GM12872 (cell line): ENCODE measurements at regions not wholly inside any gene's neighbourhood (a gene's known extent, or its start where the extent isn't known, plus 50 kb on each side); places are given as distances from the start of the nearest gene placed in this dataset.

Source experiments
- TF ChIP-seq, protein P1 (sequence below): IDR thresholded peaks from 3 replicates; pipeline ENCODE4 v1.5.1; 2011; ENCODE audit warnings: low read depth, mild to moderate bottlenecking, low read length, moderate library complexity; ENCODE audit not compliant: insufficient read depth

DNA sequence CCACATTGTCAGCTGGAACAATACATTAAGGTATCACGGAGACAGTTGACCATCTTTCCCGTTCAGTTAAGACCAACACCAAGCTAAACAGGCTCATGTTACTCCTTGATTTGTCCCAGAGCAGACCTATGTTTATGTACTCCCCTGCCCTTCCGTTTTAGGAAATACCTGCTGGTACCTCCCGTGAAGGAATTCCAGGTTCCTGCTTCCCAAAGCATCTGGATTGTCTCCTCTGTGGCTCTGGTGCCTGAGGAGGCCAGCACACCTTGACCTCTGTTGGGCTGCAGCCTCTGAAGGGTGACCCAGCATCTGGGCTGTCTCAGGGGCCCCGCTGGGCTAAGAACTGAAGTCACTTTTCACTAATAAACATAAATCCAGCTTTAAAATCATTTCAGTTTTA is 647.8 kb upstream of the MARCKS start:
- TF ChIP-seq, protein P1, sequence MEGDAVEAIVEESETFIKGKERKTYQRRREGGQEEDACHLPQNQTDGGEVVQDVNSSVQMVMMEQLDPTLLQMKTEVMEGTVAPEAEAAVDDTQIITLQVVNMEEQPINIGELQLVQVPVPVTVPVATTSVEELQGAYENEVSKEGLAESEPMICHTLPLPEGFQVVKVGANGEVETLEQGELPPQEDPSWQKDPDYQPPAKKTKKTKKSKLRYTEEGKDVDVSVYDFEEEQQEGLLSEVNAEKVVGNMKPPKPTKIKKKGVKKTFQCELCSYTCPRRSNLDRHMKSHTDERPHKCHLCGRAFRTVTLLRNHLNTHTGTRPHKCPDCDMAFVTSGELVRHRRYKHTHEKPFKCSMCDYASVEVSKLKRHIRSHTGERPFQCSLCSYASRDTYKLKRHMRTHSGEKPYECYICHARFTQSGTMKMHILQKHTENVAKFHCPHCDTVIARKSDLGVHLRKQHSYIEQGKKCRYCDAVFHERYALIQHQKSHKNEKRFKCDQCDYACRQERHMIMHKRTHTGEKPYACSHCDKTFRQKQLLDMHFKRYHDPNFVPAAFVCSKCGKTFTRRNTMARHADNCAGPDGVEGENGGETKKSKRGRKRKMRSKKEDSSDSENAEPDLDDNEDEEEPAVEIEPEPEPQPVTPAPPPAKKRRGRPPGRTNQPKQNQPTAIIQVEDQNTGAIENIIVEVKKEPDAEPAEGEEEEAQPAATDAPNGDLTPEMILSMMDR = no peak

DNA sequence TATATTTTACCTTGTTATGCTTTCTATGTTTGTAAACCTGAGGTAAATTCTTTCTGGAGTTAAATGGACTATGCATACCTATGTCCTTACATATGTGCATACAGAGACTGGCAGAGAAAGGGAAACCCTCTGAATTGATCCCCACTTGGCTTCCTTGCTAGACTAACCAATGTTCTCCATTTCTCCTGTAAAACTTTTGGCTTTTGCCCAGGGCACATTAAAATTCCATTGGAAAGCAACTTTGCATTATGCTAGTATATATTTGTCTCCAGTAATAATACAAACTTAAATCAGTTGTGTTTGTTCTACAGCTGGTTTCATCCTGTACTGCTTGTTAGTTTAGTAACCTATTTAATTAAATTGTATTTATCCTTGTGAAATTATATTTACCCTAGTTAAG is 646.0 kb upstream of the MARCKS start:
- TF ChIP-seq, protein P1 = no peak

DNA sequence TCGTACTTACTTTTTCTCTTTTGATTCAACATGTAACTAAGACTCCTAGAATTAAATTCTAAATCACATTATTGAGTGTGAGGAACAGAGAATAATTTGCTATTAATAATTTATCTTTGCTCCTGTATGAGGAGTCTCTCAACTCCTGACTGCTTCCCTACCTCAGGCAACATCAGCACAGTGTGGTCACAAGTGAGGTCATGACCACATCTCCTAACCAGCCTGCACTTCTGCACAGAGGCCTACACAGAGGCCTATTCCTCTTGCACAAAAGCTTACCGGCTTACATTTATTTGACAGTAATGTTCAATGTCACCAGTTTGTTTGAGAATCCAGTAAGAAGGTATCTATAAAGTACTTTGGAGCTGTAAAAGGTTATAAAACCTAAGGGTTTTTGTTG is 637.4 kb upstream of the MARCKS start:
- TF ChIP-seq, protein P1 = no peak

DNA sequence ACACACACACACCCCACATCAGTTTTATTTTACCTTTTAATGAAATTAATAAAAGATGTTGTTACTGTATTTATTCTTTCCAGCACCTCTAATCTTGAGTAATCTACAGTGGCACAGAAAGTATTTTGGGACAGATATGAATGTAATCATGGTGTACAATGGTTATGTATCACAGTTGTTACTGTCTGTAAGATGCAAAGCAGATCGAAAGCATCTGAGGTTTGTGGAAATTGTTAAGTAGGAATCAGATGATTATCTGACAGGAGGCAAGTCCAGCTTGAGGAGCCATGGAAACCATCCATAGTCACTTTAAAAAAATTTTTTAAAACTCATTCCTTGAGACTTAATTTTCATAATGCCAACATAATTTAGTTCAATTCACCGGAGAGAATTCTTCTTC is 636.3 kb upstream of the MARCKS start:
- TF ChIP-seq, protein P1 = no peak

DNA sequence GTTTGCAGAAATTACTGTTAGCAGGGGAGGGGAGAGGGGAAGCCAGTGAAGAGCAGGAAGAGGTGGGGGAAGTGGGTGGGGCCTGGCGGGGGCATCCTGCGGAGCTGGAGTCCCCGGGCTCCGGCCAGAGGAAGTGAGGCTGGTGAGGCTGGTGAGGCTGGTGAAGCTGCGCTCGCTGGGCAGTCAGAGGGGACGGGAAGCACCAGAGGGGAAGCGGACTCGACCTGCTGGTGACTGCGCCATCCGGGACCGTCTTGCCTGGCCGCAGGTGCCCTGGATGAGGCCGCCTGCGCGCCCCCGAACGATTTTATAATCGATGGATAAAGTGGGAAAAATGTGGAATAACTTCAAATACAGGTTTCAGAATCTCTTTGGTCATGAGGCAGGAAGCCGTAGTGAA is 635.3 kb upstream of the MARCKS start:
- TF ChIP-seq, protein P1 = no peak

DNA sequence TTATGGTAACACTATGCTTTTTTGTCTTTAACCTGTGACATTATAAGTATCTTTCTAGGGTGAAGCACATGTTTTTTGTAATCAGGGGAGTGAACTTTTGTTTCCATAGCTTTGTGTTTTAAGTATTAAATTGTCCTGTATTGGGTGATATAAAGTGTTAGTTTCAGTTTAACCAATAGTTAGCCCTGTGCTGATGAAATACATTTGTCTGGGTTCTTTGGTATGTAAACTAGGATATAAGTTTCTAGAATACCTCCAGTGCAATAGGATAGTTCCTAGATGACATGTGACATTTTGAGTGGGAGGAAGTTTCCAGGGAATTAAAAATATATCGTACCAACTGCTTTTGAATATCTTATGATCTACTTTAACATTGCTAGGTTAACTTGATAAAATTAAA is 611.0 kb upstream of the MARCKS start:
- TF ChIP-seq, protein P1 = no peak

DNA sequence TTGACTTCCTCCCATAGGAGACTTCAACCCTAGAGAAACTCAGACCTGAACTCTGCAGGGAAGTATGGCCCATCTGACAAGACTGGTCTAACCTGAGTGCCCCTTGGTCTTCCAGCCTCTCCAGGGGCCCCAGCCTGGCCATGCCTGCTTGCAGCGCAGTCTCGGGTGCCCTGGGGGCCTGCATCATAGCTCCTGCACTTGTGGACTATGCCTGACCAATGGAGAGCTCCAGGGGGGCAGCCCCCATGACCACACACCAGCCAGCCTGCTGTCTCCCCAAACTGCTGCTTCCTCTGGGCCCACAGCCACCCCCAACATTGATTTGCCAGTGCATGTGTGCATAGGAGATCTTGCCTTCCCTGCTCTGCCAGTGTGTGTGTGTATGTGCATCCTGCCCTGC is 608.6 kb upstream of the MARCKS start:
- TF ChIP-seq, protein P1 = no peak

DNA sequence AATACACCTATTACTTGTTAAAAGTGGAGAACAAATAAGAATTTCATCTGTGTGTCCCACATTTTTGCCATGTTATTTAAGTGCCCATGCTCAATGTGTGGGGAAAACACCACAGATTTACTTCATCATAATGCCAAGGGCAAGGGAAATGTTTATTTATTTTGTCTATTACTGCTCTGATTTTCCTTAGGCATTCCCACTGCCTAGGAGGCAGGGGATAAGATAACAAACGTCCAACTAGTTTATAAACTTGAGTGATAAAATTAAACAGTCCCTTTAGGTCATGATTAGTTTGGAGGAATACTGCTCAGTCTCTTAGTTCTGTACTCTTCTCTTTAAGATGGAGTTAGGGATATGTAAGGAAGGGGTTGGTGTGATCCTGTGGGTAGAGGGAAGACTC is 598.4 kb upstream of the MARCKS start:
- TF ChIP-seq, protein P1 = no peak
